NCI-H2107 treated with DMSO at 0.1 percent for 48 hours (cell line): ENCODE measurements at regions not wholly inside any gene's neighbourhood (a gene's known extent, or its start where the extent isn't known, plus 50 kb on each side); places are given as distances from the start of the nearest gene placed in this dataset.

Experiments used
- DNase-seq: peaks from one replicate; lab custom pipeline; 2025; ENCODE audit not compliant: unreplicated experiment; lab: John Stamatoyannopoulos, UW

GRCh38 chr11:27287205-27287604 is 75.8 kb downstream of the CCDC34 start:
- DNase-seq, result no peak

DNA sequence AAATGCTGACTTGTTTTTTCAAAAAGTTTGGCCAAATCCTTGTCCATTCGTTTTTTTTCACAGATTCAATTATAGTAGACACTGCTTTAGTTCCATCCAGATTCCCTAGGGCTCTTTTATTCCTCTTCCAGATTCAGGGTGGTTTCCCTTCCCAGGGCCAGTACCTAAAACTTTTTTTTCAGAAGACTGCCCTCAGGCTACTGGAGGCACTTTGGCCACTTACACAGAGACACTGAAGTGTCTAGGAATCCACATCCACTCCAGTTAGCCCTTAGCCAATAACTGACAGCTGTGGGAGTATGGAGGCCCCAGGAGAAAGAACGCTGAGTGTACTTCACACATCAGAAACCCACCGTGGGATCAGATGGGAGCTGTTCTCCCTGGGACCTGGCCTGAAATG is 77.3 kb downstream of the CCDC34 start:
- DNase-seq, result no peak

- no peak for DNase-seq
Observed at GRCh38 chr11:27282806-27283205, 80.2 kb downstream of the CCDC34 start.

DNA sequence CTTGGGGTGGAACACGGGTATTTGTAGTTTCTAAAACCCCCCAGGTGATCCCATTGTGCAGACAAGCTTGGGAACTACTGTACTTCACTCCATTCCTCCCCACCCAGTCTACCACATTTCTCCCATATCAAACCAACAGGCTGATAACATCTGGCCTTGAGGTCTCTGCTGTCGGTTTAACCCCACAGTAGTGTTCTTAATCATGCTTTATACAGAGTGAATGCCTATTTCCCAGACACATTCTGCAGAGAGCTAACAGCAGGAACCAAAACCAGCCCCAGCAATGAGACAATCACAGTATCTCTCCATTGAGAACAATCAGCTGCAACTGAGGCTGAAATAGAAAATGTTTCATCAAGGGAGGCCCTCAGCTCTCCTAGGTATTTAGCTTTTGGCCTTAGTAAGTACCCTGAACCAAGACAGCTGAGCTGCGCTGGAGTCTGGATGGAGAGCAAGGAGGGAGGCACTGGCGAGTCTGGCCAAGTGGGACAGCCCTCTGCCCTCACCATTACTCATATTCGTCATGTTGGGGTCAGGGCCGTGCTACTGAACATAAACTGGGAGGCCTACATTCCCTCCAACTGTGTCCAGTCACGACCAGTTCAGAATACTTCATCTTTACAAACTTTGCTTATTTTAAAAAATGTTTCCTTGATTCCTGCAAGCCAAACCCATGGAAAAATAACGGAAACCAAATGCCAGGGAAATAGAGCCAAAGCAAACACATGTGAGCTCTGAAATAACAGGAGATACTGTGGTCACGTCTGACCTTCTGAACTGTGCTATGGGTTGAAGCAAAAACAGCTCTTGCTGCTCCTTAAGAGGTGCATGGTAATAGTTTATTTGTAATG is 81.0 kb downstream of the CCDC34 start:
- no peak for DNase-seq

GRCh38 chr11:27281276-27281675 is 81.7 kb downstream of the CCDC34 start:
- no peak for DNase-seq

GRCh38 chr11:27280140-27280539 is 82.9 kb downstream of the CCDC34 start:
- no peak for DNase-seq

- DNase-seq, result no peak
Observed at GRCh38 chr11:27279460-27279859, 83.6 kb downstream of the CCDC34 start.

- no peak for DNase-seq
Observed at GRCh38 chr11:27277843-27278242, 85.2 kb downstream of the CCDC34 start.

DNA sequence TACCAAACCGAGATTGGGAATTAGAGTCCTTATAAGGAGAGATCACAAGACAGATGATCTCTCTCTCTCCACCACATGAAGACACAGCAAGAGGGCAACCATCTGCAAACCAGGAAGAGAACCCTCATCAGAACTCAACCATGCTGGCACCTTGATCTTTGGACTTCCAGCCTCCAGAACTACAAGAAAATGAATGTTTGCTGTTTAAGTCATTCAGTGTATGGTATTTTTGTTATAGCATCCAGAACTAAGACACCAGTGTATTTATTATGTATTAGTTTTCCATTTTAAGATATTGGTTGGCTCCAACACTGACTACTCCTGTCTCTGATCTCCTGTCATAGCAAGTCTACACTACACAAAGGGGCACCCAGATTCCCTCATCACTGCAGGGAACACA is 86.9 kb downstream of the CCDC34 start:
- DNase-seq, result no peak

- DNase-seq, result no peak
Observed at GRCh38 chr11:27274854-27275395, 88.1 kb downstream of the CCDC34 start.

- DNase-seq, result no peak
Observed at GRCh38 chr11:27266125-27266524, 96.9 kb downstream of the CCDC34 start.

- no peak for DNase-seq
Observed at GRCh38 chr11:27263986-27264385, 99.0 kb downstream of the CCDC34 start.

- no peak for DNase-seq
Observed at GRCh38 chr11:27263046-27263445, 100.0 kb downstream of the CCDC34 start.

DNA sequence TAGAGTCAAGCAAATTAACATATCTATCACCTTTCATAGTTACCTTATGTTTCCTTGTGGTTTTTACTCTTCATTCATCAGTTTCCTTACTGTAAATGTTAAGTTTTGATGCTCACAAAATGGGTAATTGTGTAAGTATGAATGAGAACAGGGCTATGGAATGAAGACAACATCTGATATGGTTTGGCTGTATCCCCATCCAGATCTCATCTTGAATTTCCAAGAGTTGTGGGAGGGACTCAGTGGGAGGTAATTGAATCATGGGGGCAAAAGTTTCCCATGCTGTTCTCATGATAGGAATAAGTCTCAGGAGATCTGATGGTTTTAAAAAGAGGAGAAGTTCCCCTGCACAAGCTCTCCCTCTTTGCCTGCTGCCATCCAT is 107.6 kb downstream of the CCDC34 start:
- no peak for DNase-seq

- no peak for DNase-seq
Observed at GRCh38 chr11:27254744-27255446, 108.1 kb downstream of the CCDC34 start.

GRCh38 chr11:27253224-27253623 is 109.8 kb downstream of the CCDC34 start:
- no peak for DNase-seq

DNA sequence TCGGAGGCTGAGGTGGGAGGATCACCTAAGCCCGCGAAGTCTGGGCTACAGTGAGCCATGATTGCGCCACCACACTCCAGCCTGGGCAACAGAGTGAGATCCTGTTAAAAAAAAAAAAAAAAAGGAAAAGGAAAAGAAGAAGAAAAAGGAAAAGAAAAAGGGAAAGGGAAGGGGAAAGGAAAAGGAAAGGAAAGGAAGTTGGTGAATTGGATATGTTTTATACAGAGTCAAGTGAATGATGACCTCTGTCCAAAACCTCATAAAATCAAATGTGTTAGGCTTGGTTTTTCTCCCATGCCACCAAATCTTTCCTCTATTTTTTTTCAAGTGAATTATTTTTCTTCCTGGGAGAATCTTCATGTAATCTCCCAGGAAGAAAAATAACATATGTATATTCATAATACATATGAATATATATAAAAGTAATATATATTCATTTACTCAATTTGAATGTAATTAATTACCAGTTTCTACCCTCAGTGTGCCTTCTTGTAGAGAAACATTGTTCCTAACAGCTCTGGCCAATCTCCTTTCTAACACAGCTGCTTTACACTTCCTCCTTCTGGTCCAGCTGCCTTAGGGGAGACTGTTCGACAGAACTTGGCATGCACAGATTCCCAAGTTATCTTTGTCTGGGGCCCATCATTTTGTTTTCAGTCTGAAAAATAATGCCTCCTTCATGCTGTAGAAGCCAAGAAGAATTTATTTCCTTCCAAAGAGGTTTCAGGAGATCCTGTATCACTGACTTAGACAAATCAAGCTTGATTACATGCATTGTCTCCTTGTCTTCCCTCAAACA is 111.9 kb downstream of the CCDC34 start:
- no peak for DNase-seq

DNA sequence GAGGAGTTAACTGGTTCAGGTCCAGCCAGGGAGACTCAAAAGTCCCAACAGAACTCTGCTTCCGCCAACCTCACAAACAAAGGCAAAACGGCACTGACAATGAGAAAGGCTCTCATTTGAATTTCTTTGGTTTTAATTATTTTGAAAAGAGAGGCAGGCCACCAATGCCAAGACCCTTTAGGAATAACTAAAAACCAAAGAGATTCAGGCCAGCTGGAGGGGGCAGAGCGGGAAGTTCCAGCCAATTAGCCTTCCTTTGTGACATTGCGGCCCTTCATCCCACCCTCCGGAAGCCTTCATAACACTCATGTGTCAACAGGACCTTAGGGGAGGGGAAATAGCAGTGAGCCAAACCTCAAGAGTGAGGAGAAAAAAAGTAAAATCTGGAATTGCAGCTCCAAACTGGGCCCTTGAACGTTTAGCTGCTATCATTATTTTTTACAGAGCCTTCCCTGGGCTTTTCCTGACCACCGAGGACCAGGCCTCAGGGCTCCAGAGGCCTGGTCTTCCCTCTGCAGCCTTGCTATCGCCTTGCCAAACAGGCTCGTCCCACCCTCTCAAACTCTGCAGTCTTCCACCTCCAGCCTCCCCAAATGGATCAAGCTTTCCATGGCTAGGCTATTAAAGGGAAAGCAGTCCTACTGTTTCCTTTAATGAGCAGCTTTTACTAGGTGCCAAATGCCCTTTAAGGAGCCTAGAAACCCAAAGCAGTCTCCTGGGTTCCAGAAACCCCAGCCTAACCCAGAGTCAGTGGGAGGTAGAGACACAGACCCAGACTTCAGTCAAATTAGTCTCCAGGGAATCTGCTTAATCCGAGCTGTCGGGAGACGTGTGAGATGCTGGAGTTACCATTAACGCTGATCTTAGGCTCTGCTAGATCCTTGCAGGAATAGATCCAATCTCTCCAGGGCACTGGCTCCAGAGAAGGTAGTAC is 114.2 kb downstream of the CCDC34 start:
- no peak for DNase-seq

DNA sequence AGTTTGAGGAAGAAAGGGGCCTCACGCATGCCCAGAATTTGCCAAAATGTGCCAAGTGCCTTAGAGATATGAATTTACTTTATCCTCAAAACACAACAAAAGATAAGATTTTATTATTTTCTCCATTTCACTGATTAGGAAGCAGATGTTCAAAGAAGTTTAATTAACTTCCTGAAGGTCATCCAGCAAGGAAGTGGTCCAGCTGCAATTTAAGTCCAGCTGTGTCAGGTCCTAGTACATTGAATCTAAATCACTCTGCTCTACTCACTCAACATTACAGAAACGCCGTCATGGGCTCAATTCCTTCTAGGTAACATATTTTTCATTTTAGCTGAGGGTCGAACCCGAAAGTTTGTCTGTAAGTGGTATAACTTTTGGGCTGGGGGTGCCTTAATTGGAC is 115.4 kb downstream of the CCDC34 start:
- DNase-seq, result no peak

GRCh38 chr11:27246925-27247324 is 116.1 kb downstream of the CCDC34 start:
- no peak for DNase-seq
